HG02623 (cell line): ENCODE measurements at regions not wholly inside any gene's neighbourhood (a gene's known extent, or its start where the extent isn't known, plus 50 kb on each side); places are given as distances from the start of the nearest gene placed in this dataset.
"Not testable (repeated sequence)": the region's sequence is repeated elsewhere in the genome, so short reads cannot be mapped to it uniquely, and the experiment has no call there.

Experiments
- ATAC-seq: cut with Tn5 transposase; IDR thresholded peaks from one replicate; pipeline ENCODE4 v1.9.1; 2021; ENCODE audit warnings: moderate library complexity; ENCODE audit not compliant: unreplicated experiment

DNA sequence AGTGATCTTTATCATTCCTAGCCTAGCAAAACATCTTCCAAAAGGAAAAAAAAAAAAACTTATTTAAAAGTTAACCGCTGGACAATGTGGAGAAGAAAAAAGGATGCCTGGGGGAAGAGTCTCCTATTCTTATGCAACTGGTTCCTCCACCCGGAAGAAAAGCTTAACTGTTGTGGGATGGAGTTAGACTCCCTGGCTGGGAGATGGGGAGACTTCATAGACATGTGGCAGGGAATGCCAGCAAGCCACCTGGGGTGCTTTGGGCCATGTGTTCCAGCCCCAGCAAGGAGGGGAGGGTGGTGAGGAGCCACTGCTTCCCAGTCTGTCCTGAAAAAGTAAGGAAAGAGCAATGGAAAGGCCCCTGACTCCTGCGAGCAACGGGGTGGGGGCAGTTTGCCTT lies 119.4 kb upstream of the SPIN4 start:
- no peak for ATAC-seq

DNA sequence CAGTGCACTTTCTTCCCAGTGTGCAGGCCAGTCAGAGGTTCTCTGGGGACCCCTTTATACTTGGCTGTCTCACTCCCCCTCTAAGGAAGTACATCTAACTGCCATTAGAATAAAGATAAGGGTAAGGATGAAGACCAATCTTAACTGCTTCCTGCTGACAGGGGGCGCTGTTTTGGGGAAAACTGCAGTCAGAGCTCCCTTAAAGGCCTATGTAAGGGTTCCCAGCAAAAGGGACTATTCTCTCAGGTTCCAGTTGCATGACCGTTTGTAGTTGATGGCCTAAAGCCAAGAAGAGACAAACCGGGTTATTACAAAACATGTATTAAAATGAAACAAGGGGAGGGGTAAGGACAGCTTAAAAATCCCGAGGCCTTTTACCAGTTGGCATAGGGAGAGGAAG lies 115.6 kb upstream of the SPIN4 start:
- no peak for ATAC-seq

DNA sequence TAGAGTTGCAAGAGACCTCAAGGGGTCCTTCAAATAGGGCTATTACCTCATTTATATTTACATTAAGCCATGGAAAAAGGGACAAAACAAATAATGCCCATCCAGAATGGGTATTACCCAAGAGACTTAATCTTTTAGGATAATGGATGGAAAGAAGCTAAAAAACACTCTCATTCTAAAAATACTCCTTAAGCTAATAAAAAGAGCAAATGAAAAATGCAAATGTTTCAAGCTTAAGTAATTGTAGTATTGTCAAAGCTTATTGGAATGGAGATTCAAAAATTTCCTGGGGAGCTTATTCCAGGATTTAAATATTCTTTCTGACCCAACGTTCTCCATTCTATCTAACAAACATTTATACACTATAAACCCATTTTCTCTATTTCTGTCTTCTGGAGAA lies 107.8 kb upstream of the SPIN4 start:
- ATAC-seq, result no peak

DNA sequence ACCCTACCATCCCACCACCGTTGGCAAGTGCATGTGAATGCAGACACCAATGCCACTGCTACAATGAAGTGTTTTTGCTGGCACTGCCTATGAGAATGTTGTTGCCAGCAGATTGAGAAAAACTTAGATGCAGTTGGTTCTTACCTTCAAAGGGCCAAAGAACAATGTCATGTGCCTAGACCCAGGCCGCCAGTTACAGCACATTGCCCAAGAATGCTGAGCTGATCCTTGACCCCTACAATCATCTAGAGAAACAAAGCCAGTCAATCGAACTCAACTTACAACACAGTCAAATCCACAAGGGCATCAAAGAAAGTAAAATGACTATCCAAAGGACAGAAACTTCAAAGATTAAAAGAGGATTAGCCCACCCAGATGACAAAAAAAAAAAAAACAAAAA lies 102.4 kb upstream of the SPIN4 start:
- ATAC-seq, result no peak

DNA sequence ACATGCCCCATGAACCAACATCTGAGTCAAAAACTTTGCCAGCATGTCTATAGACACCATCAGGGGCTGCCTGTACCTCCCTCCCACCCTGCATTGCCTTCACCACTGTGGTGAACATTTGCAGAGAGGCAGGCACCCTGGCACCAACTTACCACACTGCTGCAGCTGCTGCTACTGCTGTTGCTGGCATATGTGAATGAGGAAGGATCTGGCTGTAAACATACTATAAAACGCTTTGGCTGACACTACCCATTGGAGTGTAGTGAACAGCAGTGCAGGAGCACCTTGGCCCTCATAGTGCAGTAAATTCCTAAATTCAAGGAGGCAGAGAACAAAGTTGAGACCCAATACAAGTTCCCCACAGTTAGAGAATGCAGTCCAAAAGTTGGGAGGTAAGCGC lies 90.6 kb upstream of the SPIN4 start:
- no peak for ATAC-seq

DNA sequence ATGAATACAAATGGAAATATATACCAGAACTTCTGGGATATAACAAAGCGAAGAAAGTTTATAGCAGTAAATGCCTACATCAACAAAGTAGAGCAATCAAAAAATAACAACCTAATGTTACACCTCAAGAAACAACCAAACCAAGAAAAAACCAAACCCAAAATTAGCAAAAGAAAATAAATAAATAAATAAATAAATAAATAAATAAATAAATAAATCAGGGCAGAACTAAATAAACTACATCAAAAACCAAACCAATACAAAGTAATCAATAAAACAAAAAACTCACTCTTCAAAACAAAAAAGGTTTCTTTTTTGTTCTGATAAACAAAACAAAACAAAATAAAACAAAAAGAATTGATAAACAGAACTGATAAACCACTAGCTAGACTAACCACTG lies 88.4 kb upstream of the SPIN4 start:
- no peak for ATAC-seq

DNA sequence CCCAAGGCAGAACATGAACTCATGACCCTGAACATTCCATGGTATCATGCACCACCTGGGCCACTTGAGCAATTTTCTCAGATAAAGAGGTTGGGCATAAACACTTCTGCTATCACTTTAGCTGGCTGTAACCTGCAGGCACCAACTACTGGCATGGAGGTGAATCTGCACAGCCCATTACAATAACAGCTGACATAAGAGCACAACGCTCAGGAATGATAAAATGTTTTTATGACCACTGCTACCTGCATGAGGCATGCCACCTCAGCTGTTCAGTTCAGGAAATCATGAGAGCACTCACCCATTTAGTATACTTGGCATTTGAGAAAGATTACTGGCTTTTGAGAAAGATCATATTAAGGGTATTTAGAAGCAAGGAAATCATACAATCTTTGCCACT lies 85.7 kb upstream of the SPIN4 start:
- no peak for ATAC-seq

DNA sequence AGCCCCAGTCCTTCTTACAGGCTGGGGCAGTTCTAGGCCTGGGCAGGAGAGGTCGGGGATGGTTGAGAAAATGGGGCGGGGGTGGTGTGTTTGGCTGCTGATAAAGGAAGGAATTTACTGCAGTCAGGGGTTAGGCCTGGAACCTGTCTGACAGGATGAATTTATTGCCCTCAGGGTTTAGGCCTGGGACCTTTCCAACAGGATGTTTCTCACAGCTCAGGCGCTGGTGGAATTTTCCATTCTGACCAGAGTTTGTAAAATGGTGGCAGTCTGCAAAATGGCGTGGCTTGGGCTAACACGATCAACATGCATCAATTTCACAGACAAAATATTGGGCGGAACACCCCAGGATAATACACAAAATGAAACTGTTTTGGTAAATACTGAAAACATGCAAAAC lies 83.5 kb upstream of the SPIN4 start:
- no peak for ATAC-seq

DNA sequence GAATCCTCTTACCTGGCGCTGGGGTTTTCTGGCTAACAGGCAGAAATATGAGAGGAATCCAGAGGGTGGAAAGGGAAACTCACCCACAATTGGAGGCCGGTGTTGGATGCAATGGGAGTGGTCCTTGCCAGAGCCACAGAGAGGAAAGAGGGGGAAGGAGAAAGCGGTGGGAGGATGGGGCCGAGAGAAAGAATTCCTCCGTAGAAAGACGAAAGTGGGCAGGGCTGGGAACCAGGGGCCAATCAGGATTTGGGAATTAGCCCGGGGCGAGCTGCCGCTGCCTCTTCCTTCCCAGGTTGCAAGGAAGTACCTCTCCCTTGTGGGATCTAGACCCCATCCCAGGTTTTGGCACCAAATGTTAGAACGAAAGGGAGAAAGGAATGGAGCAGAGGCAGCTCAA lies 83.1 kb upstream of the SPIN4 start:
- no peak for ATAC-seq

DNA sequence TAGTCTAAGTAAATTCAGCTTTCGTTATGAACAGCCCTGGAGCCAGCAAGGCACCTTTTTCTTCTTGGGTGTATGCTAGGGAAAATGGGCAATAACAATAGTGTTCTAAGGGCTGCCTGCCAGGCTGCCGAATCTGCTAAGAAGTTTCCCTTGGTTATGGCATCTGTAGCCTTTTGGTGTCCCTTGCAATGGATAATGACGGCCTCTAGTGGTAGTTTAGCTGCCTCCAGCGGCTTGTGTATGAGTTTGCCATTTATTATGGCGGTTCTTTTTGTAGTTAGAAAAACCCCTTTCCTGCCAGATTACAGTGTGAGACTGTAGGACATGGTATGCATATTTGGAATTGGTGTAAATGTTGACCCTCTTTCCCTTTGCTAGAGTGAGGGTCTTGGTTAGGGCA lies 78.9 kb upstream of the SPIN4 start:
- no peak for ATAC-seq

DNA sequence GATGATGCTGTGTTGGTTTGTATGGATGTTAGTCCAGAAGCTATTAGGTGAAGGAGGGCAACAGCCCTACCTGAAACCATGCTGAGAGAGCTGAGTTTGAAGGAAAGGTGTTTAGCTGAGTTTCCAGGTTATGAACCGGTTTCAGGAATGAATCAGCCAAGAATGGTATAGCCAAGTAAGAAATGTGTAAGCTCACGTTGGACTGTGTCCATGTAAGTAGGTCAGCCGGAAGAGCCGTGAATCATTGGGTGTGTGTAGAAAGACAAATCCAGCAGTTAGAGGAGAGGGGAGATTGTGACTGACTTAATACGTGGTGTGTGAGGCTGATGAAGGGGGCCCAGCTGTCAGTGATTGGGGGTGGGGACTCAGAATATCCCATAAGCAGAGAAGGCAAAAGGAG lies 77.2 kb upstream of the SPIN4 start:
- no peak for ATAC-seq

DNA sequence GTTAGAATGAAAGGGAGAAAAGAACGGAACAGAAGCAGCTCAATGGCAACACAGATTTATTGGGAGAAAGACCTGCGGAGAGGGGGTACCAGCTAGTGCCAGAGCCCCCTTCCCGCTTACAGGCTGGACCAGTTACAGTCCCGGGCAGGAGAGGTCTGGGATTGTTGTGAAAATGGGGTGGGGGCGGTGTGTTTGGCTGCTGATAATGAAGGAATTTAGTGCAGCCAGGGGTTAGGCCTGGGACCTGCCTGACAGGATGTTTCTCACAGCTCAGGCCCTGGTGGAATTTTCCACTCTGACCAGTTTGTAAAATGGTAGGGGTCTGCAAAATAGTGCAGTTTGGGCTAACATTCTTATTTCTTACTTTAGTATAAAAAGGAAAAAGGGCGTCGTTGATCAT lies 75.4 kb upstream of the SPIN4 start:
- no peak for ATAC-seq

DNA sequence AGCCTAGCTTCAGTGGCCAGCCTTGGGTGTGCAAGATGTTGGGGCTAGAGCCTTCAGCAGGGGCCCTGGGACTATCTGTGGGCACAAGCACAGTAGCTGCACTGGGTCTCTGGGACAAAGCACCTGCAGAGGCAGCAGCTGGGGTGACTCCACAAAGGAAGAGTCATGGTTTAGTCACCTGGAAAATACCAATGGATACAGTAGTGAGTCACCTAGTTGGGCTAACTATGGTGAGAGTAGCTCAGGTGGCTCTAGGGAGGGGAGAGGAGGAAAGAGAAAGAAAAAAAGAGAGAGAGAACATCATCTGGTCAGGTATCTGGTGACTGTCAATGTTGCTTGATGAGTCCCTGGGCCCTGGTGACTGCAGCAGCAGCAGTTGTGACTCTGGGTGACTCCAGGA lies 72.9 kb upstream of the SPIN4 start:
- no peak for ATAC-seq

DNA sequence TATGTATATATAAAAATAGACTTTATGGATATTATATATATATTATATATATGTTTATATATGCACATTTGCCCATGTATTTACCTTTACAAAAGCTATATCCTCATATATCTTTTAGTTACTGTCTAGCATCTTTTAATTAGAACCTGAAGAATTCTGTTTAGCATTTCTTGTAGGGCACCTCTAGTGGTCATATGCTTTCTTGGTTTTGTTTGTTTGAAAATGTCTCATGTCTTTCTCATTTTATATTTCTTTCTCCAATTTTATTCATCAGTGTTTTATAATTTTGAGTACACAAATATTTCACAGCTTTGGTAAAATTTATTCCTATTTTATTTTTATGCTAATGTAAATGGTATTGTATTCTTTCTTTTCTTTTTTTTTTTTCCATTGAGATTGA lies 70.3 kb upstream of the SPIN4 start:
- ATAC-seq, result no peak

DNA sequence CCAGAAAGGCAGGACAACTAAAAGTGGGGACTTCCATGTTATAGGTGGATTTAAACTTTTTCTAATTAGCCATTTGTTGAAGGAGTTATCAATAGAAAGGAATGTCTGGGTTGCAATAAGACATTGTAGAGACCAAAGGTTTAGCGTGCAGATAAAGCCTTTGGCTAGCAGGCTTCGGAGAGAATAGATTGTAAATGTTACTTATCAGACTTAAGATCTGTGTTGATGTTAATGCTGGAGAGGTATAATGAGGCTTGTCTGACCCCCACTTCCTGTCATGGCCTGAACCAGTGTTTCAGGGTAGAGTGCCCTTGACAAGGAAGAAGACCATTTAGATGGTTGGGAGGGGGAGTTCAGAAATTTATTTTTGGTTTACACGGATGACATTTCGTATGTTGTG lies 67.1 kb upstream of the SPIN4 start:
- no peak for ATAC-seq

DNA sequence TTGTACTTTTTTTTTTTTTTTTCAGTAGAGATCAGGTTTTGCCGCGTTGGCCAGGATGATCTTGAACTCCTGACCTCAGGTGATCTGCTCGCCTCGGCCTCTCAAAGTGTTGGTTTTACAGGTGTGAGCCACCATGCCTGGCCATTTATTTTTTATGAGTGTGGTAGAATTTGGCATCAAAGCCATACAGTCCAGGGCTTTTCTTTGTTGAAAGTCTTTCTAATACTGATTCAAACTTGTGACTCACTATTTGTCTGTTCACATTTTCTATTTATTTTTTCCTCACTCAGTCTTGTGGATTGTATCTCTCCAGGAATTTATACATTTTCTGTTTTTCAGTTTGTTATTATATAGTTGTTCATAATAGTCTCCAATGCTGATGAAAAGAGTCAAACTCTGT lies 66.5 kb upstream of the SPIN4 start:
- ATAC-seq, result no peak

DNA sequence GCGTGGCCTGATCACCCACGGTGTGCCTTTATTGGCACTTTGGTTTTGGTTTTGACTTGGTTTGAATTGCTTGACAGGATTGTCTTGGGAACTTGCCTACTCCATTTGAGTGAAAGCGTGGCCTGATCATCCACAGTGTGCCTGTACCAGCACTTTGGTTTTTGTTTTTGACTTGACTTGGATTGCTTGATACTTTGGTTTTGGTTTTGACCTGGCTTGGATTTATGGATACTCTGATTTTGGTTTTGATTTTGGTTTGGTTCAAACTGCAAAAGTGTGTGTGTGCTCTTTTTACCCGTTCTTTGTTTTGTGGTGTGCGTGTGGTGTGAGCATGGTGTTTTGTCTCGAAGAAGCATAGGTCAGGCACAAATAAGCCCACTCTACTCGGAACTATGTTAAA lies 58.8 kb upstream of the SPIN4 start:
- ATAC-seq, result not testable (repeated sequence)

DNA sequence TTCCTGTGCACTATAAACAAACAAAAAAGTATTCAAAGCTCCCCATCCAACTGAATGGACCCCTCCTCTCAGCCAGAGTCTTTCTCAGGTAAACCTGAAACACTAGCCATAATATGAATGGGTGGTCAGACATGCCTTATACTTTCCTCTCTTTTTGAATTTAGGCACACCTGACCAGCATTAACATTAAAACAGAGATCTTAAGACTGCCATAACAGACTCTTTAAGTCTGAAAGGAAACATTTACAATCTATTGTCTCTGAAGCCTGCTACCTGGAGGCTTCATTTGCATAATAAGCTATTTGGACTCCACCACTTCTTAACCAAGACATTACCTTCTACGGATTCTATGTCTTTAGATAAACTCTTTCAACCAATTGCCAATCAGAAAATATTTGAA lies 56.9 kb upstream of the SPIN4 start:
- ATAC-seq, result no peak

DNA sequence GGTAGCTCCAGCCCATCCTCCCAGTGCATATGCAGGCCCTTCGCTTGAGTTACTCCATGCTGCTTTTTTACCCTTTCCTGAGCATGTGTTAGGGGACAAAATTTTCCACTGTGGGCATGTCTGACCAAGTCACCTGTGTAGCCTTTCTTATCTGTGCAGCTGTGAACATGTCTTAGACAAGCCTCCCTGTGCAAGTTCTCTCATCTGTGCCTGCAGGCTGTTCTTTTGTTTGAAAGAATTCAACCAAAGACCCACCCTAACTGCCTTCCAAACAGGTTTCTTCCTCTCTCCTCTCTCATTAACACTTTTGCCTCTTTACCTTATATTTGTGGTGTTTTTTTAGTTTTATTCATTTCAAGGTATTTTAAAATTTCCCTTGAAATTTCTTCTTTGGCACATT lies 53.2 kb upstream of the SPIN4 start:
- ATAC-seq, result no peak

DNA sequence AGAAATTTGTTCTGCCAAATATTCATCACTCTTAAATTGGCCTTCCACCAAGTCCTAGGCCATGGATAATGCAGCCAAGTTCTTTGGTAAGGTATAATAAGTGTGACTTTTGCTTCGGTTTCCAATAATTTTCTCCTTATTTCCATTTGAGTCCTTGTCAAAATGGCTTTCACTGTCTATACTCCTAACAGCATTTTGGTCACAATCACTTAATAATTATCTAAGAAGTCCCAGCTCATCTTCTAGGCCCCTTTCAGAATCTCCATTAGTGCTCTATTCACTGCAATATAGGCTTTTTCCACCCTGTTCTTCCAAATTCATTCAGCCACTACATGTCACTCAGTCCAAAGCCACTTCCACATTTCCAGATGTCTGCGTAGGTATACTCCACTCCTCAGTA lies 51.0 kb upstream of the SPIN4 start:
- ATAC-seq, result no peak
